GM23338 (cell line): ENCODE measurements at regions not wholly inside any gene's neighbourhood (a gene's known extent, or its start where the extent isn't known, plus 50 kb on each side); places are given as distances from the start of the nearest gene placed in this dataset.

Experiments
- ATAC-seq: fragments of 200-7000 bp; cut with Tn5 transposase; 3 replicates; pipeline ENCODE4 v1.9.1; 2020
- DNase-seq: peaks from one replicate; pipeline ENCODE4 v3.0.0-alpha.2; 2015; ENCODE audit warnings: low spot score
- H2AFZ ChIP-seq: fragments of 200-600 bp; sonication (generic); 2 replicates; pipeline ENCODE4 v1.8.0; 2016; ENCODE audit warnings: antibody characterized with exemption, mild to moderate bottlenecking, moderate library complexity
- H3F3A ChIP-seq: fragments of 200-600 bp; sonication (generic); replicated peaks from 2 replicates; pipeline ENCODE4 v1.8.0; 2017; ENCODE audit warnings: antibody characterized with exemption, mixed run types, low read depth
- H3K27ac ChIP-seq: fragments of 200-600 bp; sonication (generic); 2 replicates; pipeline ENCODE4 v1.6.1; 2016; ENCODE audit warnings: low read depth
- H3K27me3 ChIP-seq: fragments of 200-600 bp; sonication (generic); 2 replicates; pipeline ENCODE4 v1.8.0; 2016; ENCODE audit warnings: mild to moderate bottlenecking, mixed run types, moderate library complexity; ENCODE audit not compliant: insufficient read depth
- H3K36me3 ChIP-seq: fragments of 200-600 bp; sonication (generic); 2 replicates; pipeline ENCODE4 v1.8.0; 2016; ENCODE audit warnings: mild to moderate bottlenecking; ENCODE audit not compliant: insufficient read depth
- H3K4me1 ChIP-seq: fragments of 200-600 bp; sonication (generic); 2 replicates; pipeline ENCODE4 v1.8.0; 2016; ENCODE audit warnings: mild to moderate bottlenecking, moderate library complexity; ENCODE audit not compliant: insufficient read depth
- H3K4me2 ChIP-seq: fragments of 200-600 bp; sonication (generic); 2 replicates; pipeline ENCODE4 v1.7.1; 2017; ENCODE audit warnings: mixed run types
- H3K4me3 ChIP-seq: fragments of 200-600 bp; sonication (generic); 2 replicates; pipeline ENCODE4 v1.6.1; 2016; ENCODE audit warnings: mixed run types
- H3K79me2 ChIP-seq: fragments of 200-600 bp; sonication (generic); replicated peaks from 2 replicates; pipeline ENCODE4 v1.8.0; 2017; ENCODE audit warnings: mild to moderate bottlenecking; ENCODE audit not compliant: insufficient read depth
- H3K9me2 ChIP-seq: fragments of 200-600 bp; sonication (generic); 2 replicates; pipeline ENCODE4 v1.8.0; 2017; ENCODE audit not compliant: insufficient read depth
- H4K20me1 ChIP-seq: fragments of 200-600 bp; sonication (generic); replicated peaks from 2 replicates; pipeline ENCODE4 v1.8.0; 2017; ENCODE audit warnings: mild to moderate bottlenecking; ENCODE audit not compliant: insufficient read depth
- H3K27ac Mint-ChIP-seq: 2 replicates; pipeline ENCODE4 v1.8.0; 2020; ENCODE audit warnings: inconsistent platforms, mild to moderate bottlenecking, moderate library complexity, mixed read lengths
- H3K27me3 Mint-ChIP-seq: 3 replicates; pipeline ENCODE4 v1.8.0; 2022; ENCODE audit warnings: low read depth, mild to moderate bottlenecking, moderate library complexity, mixed read lengths, inconsistent platforms; ENCODE audit not compliant: insufficient read depth, poor library complexity
- H3K36me3 Mint-ChIP-seq: 3 replicates; pipeline ENCODE4 v1.8.0; 2021; ENCODE audit warnings: low read depth, mild to moderate bottlenecking, inconsistent platforms, moderate library complexity, mixed read lengths
- H3K4me1 Mint-ChIP-seq: 3 replicates; pipeline ENCODE4 v1.8.0; 2020; ENCODE audit warnings: mild to moderate bottlenecking, inconsistent platforms, mixed read lengths
- H3K4me3 Mint-ChIP-seq: 3 replicates; pipeline ENCODE4 v1.8.0; 2021; ENCODE audit warnings: moderate library complexity, mild to moderate bottlenecking, inconsistent platforms, mixed read lengths
- H3K9me3 Mint-ChIP-seq: 3 replicates; pipeline ENCODE4 v1.8.0; 2020; ENCODE audit warnings: moderate library complexity, mild to moderate bottlenecking, inconsistent platforms, mixed read lengths
- CREB1 ChIP-seq: fragments of 250-450 bp; sonication (Bioruptor Pico); IDR thresholded peaks from 2 replicates; pipeline ENCODE4 v1.5.0; 2020; ENCODE audit warnings: low read depth, mild to moderate bottlenecking, moderate library complexity
- EZH2 ChIP-seq: fragments of 200-600 bp; sonication (generic); IDR thresholded peaks from one replicate; pipeline ENCODE4 v1.8.0; 2017; ENCODE audit warnings: antibody characterized with exemption, mild to moderate bottlenecking, low read depth; ENCODE audit not compliant: unreplicated experiment
- EZH2phosphoT487 ChIP-seq: fragments of 200-600 bp; sonication (generic); IDR thresholded peaks from one replicate; pipeline ENCODE4 v1.8.1; 2018; ENCODE audit warnings: antibody characterized with exemption; ENCODE audit not compliant: unreplicated experiment
- JUNB ChIP-seq: IDR thresholded peaks from one replicate; pipeline ENCODE4 v1.6.1; 2016; ENCODE audit warnings: antibody characterized with exemption; ENCODE audit not compliant: unreplicated experiment
- NANOG ChIP-seq: IDR thresholded peaks from 2 replicates; pipeline ENCODE4 v1.6.1; 2016; ENCODE audit warnings: antibody characterized with exemption, borderline replicate concordance
- POLR2AphosphoS5 ChIP-seq: IDR thresholded peaks from 2 replicates; pipeline ENCODE4 v1.6.1; 2016; ENCODE audit warnings: antibody characterized with exemption, low read depth
- STAT1 ChIP-seq: IDR thresholded peaks from one replicate; pipeline ENCODE4 v1.6.1; 2016; ENCODE audit warnings: antibody characterized with exemption; ENCODE audit not compliant: unreplicated experiment
- ZNF114 ChIP-seq: fragments of 250-450 bp; sonication (Bioruptor Pico); IDR thresholded peaks from 2 replicates; pipeline ENCODE4 v1.5.0; 2020; ENCODE audit warnings: mild to moderate bottlenecking, moderate library complexity
- ZNF331 ChIP-seq: fragments of 250-450 bp; sonication (Bioruptor Pico); IDR thresholded peaks from 2 replicates; pipeline ENCODE4 v1.5.0; 2020; ENCODE audit warnings: low read depth, mild to moderate bottlenecking, moderate library complexity
- TF ChIP-seq, protein P1 (sequence below), 2 experiments: fragments of 200-600 bp in 1 of 2; sonication (generic) in 1 of 2; conservative IDR thresholded peaks; 2 replicates each; pipeline versions ENCODE4 v1.5.1 to v1.6.1; 2016 to 2017; ENCODE audit warnings: antibody characterized with exemption in 2 of 2, low read depth in 2 of 2, mild to moderate bottlenecking in 2 of 2, moderate library complexity in 1 of 2
- TF ChIP-seq, protein P2 (sequence below): IDR thresholded peaks from one replicate; pipeline ENCODE4 v1.6.1; 2018; ENCODE audit warnings: antibody characterized with exemption; ENCODE audit not compliant: unreplicated experiment
- TF ChIP-seq, protein P3 (sequence below): IDR thresholded peaks from 2 replicates; pipeline ENCODE4 v1.6.1; 2016; ENCODE audit warnings: antibody characterized with exemption
- TF ChIP-seq, protein P4 (sequence below): fragments of 250-450 bp; sonication (Bioruptor Pico); IDR thresholded peaks from 2 replicates; pipeline ENCODE4 v1.5.0; 2020; ENCODE audit warnings: mild to moderate bottlenecking, moderate library complexity

DNA sequence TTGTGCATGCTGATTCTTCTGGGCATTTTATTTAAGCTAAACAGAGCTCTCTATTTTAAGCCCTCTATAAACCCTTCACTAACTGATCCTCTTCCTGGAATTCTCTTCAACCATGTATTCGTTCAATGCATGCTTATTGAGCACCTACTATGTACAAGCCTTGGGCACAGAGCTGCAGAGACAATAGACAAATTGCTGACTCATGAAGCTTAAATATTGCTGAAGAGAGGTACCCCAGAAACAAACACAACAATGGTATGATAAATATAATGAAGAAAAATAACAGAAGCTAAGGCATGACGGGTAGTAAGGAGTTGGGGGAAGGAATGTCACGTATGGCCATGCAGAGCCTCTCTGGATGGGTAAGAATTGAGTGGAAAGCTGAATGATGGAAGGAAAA lies 222.2 kb downstream of the PPARGC1A start:
- Histone ChIP-seq H3K4me3 (no peak overlapping the region), H4K20me1 (no peaks in the 10 kb centered on the region), H3K36me3 (no peaks in the 10 kb centered on the region), H3K27me3 (no peaks in the 10 kb centered on the region), H3K9me2 (peaks cover 9% of the 10 kb centered on the region; the same call in 1 of the 2 replicates), H3K4me1 (no peaks in the 10 kb centered on the region), H2AFZ (no peak overlapping the region), H3F3A (no peaks in the 10 kb centered on the region), H3K4me2 (no peak overlapping the region), H3K79me2 (no peaks in the 10 kb centered on the region), H3K27ac (no peak overlapping the region)
- DNase-seq (no peak), ATAC-seq (no peak)
- Mint-ChIP-seq H3K4me3 (no peak overlapping the region), H3K9me3 (no peaks in the 10 kb centered on the region; the same call in 2 of the 3 replicates), H3K27ac (no peak overlapping the region), H3K36me3 (no peaks in the 10 kb centered on the region), H3K4me1 (no peaks in the 10 kb centered on the region), H3K27me3 (peaks cover 3% of the 10 kb centered on the region)
- TF ChIP-seq EZH2 (no peak), STAT1 (no peak), NANOG (no peak), ZNF331 (CRISPR knock-in tag) (no peak), CREB1 (no peak), ZNF114 (CRISPR knock-in tag) (no peak), JUNB (no peak), POLR2AphosphoS5 (no peak), EZH2phosphoT487 (no peak)
- TF ChIP-seq, protein P1, sequence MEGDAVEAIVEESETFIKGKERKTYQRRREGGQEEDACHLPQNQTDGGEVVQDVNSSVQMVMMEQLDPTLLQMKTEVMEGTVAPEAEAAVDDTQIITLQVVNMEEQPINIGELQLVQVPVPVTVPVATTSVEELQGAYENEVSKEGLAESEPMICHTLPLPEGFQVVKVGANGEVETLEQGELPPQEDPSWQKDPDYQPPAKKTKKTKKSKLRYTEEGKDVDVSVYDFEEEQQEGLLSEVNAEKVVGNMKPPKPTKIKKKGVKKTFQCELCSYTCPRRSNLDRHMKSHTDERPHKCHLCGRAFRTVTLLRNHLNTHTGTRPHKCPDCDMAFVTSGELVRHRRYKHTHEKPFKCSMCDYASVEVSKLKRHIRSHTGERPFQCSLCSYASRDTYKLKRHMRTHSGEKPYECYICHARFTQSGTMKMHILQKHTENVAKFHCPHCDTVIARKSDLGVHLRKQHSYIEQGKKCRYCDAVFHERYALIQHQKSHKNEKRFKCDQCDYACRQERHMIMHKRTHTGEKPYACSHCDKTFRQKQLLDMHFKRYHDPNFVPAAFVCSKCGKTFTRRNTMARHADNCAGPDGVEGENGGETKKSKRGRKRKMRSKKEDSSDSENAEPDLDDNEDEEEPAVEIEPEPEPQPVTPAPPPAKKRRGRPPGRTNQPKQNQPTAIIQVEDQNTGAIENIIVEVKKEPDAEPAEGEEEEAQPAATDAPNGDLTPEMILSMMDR (conservative IDR thresholded peaks at IDR 0.05; ENCODE audit: low read depth in 2 of 2): no peak
- TF ChIP-seq, protein P2, sequence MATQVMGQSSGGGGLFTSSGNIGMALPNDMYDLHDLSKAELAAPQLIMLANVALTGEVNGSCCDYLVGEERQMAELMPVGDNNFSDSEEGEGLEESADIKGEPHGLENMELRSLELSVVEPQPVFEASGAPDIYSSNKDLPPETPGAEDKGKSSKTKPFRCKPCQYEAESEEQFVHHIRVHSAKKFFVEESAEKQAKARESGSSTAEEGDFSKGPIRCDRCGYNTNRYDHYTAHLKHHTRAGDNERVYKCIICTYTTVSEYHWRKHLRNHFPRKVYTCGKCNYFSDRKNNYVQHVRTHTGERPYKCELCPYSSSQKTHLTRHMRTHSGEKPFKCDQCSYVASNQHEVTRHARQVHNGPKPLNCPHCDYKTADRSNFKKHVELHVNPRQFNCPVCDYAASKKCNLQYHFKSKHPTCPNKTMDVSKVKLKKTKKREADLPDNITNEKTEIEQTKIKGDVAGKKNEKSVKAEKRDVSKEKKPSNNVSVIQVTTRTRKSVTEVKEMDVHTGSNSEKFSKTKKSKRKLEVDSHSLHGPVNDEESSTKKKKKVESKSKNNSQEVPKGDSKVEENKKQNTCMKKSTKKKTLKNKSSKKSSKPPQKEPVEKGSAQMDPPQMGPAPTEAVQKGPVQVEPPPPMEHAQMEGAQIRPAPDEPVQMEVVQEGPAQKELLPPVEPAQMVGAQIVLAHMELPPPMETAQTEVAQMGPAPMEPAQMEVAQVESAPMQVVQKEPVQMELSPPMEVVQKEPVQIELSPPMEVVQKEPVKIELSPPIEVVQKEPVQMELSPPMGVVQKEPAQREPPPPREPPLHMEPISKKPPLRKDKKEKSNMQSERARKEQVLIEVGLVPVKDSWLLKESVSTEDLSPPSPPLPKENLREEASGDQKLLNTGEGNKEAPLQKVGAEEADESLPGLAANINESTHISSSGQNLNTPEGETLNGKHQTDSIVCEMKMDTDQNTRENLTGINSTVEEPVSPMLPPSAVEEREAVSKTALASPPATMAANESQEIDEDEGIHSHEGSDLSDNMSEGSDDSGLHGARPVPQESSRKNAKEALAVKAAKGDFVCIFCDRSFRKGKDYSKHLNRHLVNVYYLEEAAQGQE: no peak
- TF ChIP-seq, protein P3, sequence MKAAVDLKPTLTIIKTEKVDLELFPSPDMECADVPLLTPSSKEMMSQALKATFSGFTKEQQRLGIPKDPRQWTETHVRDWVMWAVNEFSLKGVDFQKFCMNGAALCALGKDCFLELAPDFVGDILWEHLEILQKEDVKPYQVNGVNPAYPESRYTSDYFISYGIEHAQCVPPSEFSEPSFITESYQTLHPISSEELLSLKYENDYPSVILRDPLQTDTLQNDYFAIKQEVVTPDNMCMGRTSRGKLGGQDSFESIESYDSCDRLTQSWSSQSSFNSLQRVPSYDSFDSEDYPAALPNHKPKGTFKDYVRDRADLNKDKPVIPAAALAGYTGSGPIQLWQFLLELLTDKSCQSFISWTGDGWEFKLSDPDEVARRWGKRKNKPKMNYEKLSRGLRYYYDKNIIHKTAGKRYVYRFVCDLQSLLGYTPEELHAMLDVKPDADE: no peak
- TF ChIP-seq, protein P4, sequence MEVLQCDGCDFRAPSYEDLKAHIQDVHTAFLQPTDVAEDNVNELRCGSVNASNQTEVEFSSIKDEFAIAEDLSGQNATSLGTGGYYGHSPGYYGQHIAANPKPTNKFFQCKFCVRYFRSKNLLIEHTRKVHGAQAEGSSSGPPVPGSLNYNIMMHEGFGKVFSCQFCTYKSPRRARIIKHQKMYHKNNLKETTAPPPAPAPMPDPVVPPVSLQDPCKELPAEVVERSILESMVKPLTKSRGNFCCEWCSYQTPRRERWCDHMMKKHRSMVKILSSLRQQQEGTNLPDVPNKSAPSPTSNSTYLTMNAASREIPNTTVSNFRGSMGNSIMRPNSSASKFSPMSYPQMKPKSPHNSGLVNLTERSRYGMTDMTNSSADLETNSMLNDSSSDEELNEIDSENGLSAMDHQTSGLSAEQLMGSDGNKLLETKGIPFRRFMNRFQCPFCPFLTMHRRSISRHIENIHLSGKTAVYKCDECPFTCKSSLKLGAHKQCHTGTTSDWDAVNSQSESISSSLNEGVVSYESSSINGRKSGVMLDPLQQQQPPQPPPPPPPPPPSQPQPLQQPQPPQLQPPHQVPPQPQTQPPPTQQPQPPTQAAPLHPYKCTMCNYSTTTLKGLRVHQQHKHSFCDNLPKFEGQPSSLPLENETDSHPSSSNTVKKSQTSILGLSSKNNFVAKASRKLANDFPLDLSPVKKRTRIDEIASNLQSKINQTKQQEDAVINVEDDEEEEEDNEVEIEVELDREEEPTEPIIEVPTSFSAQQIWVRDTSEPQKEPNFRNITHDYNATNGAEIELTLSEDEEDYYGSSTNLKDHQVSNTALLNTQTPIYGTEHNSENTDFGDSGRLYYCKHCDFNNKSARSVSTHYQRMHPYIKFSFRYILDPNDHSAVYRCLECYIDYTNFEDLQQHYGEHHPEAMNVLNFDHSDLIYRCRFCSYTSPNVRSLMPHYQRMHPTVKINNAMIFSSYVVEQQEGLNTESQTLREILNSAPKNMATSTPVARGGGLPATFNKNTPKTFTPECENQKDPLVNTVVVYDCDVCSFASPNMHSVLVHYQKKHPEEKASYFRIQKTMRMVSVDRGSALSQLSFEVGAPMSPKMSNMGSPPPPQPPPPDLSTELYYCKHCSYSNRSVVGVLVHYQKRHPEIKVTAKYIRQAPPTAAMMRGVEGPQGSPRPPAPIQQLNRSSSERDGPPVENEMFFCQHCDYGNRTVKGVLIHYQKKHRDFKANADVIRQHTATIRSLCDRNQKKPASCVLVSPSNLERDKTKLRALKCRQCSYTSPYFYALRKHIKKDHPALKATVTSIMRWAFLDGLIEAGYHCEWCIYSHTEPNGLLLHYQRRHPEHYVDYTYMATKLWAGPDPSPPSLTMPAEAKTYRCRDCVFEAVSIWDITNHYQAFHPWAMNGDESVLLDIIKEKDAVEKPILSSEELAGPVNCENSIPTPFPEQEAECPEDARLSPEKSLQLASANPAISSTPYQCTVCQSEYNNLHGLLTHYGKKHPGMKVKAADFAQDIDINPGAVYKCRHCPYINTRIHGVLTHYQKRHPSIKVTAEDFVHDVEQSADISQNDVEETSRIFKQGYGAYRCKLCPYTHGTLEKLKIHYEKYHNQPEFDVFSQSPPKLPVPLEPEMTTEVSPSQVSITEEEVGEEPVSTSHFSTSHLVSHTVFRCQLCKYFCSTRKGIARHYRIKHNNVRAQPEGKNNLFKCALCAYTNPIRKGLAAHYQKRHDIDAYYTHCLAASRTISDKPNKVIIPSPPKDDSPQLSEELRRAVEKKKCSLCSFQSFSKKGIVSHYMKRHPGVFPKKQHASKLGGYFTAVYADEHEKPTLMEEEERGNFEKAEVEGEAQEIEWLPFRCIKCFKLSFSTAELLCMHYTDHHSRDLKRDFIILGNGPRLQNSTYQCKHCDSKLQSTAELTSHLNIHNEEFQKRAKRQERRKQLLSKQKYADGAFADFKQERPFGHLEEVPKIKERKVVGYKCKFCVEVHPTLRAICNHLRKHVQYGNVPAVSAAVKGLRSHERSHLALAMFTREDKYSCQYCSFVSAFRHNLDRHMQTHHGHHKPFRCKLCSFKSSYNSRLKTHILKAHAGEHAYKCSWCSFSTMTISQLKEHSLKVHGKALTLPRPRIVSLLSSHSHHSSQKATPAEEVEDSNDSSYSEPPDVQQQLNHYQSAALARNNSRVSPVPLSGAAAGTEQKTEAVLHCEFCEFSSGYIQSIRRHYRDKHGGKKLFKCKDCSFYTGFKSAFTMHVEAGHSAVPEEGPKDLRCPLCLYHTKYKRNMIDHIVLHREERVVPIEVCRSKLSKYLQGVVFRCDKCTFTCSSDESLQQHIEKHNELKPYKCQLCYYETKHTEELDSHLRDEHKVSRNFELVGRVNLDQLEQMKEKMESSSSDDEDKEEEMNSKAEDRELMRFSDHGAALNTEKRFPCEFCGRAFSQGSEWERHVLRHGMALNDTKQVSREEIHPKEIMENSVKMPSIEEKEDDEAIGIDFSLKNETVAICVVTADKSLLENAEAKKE: no peak
